Activated CD8-positive, alpha-beta memory T cell treated with anti-CD3 and anti-CD28 coated beads for 4 hours (primary cell): ENCODE measurements at regions not wholly inside any gene's neighbourhood (a gene's known extent, or its start where the extent isn't known, plus 50 kb on each side); places are given as distances from the start of the nearest gene placed in this dataset.
"Not testable (repeated sequence)": the region's sequence is repeated elsewhere in the genome, so short reads cannot be mapped to it uniquely, and the experiment has no call there.

Experiments
- DNase-seq, 2 donors: peaks; one replicate each; pipeline ENCODE4 v3.0.0-alpha.2; 2020; ENCODE audit warnings: low read depth in 2 of 2

GRCh38 chr1:101185421-101185820 is 51.4 kb upstream of the S1PR1 start:
- no peak for DNase-seq

GRCh38 chr1:101183388-101183699 is 53.5 kb upstream of the S1PR1 start:
- no peak for DNase-seq

GRCh38 chr1:101182627-101183387 is 54.0 kb upstream of the S1PR1 start:
- DNase-seq: no peak

- DNase-seq: no peak
Measured at GRCh38 chr1:101181930-101182329, 54.9 kb upstream of the S1PR1 start.

GRCh38 chr1:101178688-101179491 is 57.9 kb upstream of the S1PR1 start:
- no peak for DNase-seq

- DNase-seq: no peak
Measured at GRCh38 chr1:101178341-101178687, 58.5 kb upstream of the S1PR1 start.

GRCh38 chr1:101175886-101176285 is 60.9 kb upstream of the S1PR1 start:
- no peak for DNase-seq

- DNase-seq: no peak
Measured at GRCh38 chr1:101175466-101175865, 61.4 kb upstream of the S1PR1 start.

GRCh38 chr1:101174722-101175121 is 62.1 kb upstream of the S1PR1 start:
- DNase-seq: no peak

GRCh38 chr1:101174298-101174697 is 62.5 kb upstream of the S1PR1 start:
- not testable (repeated sequence) for DNase-seq

- no peak for DNase-seq
Measured at GRCh38 chr1:101170506-101171050, 66.2 kb upstream of the S1PR1 start.

GRCh38 chr1:101167891-101168290 is 68.9 kb upstream of the S1PR1 start:
- DNase-seq: no peak

- no peak for DNase-seq
Measured at GRCh38 chr1:101166583-101167120, 70.2 kb upstream of the S1PR1 start.

GRCh38 chr1:101165954-101166353 is 70.9 kb upstream of the S1PR1 start:
- DNase-seq: no peak

GRCh38 chr1:101165532-101165931 is 71.3 kb upstream of the S1PR1 start:
- DNase-seq: no peak

- DNase-seq: no peak
Measured at GRCh38 chr1:101164776-101165175, 72.0 kb upstream of the S1PR1 start.

GRCh38 chr1:101162736-101163735 is 73.8 kb upstream of the S1PR1 start:
- DNase-seq: no peak

- no peak for DNase-seq
Measured at GRCh38 chr1:101162300-101162699, 74.5 kb upstream of the S1PR1 start.

- no peak for DNase-seq
Measured at GRCh38 chr1:101161619-101162018, 75.2 kb upstream of the S1PR1 start.

- DNase-seq: no peak
Measured at GRCh38 chr1:101158424-101158823, 78.4 kb upstream of the S1PR1 start.

GRCh38 chr1:101154547-101154946 is 82.3 kb upstream of the S1PR1 start:
- DNase-seq: no peak

- no peak for DNase-seq
Measured at GRCh38 chr1:101153692-101154091, 83.1 kb upstream of the S1PR1 start.
